SK-N-MC (cell line): ENCODE measurements at regions not wholly inside any gene's neighbourhood (a gene's known extent, or its start where the extent isn't known, plus 50 kb on each side); places are given as distances from the start of the nearest gene placed in this dataset.

Experiments used
- EZH2 ChIP-seq: fragments of 200-600 bp; sonication (generic); IDR thresholded peaks from one replicate; pipeline ENCODE4 v1.6.1; 2017; ENCODE audit warnings: antibody characterized with exemption
- POLR2AphosphoS5 ChIP-seq: IDR thresholded peaks from 2 replicates; pipeline ENCODE4 v1.6.1; 2012; ENCODE audit warnings: mild to moderate bottlenecking, low read depth, low read length, borderline replicate concordance

- TF ChIP-seq EZH2 (no peak), POLR2AphosphoS5 (no peak)
Measured at GRCh38 chr3:4914464-4914863, 64.8 kb upstream of the BHLHE40 start.
